GM12872 (cell line): ENCODE measurements at regions not wholly inside any gene's neighbourhood (a gene's known extent, or its start where the extent isn't known, plus 50 kb on each side); places are given as distances from the start of the nearest gene placed in this dataset.

Source experiments
- TF ChIP-seq, protein P1 (sequence below): IDR thresholded peaks from 3 replicates; pipeline ENCODE4 v1.5.1; 2011; ENCODE audit warnings: low read depth, mild to moderate bottlenecking, low read length, moderate library complexity; ENCODE audit not compliant: insufficient read depth

GRCh38 chr7:17651863-17652385 lies 288.4 kb downstream of the SNX13 start:
- TF ChIP-seq, protein P1, sequence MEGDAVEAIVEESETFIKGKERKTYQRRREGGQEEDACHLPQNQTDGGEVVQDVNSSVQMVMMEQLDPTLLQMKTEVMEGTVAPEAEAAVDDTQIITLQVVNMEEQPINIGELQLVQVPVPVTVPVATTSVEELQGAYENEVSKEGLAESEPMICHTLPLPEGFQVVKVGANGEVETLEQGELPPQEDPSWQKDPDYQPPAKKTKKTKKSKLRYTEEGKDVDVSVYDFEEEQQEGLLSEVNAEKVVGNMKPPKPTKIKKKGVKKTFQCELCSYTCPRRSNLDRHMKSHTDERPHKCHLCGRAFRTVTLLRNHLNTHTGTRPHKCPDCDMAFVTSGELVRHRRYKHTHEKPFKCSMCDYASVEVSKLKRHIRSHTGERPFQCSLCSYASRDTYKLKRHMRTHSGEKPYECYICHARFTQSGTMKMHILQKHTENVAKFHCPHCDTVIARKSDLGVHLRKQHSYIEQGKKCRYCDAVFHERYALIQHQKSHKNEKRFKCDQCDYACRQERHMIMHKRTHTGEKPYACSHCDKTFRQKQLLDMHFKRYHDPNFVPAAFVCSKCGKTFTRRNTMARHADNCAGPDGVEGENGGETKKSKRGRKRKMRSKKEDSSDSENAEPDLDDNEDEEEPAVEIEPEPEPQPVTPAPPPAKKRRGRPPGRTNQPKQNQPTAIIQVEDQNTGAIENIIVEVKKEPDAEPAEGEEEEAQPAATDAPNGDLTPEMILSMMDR: no peak

DNA sequence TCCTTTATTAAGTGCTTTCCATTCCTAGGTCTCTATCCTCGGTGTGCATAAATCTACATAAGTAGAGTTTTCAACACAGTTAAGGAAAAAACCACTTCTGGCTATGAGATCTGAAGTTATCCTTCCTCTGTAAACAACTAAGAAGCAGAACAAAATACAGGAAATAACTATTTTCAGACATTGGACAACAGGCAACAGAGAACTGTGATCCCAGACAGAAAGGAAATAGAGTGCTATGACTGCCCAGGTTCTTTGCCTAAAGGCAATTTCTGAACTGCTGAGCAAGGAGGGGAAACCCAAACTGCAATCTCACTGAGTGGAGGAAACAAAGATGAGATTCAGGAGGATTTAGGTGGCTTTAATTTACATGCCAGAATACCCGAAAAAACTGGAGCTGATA lies 285.4 kb downstream of the SNX13 start:
- TF ChIP-seq, protein P1: no peak

DNA sequence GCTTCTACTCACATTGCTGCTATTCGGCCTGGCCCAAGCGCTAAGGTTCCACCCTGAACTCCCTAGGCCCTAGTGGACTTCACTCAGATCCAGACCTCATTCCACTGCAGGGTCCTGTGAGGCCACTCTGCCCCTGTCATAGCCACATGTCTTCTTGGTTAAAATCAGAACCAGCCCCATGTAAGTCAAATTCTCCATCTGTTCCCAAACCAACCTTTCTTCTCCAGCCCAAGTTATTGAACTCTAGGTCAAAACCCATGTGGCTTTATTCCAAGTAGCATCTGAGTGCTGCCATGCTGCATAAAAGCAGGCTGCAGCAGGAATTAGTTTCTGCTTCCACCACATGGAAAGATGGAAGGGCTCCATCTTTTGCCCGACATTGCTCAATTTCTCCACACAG lies 281.2 kb downstream of the SNX13 start:
- TF ChIP-seq, protein P1: no peak

GRCh38 chr7:17660116-17660515 lies 280.2 kb downstream of the SNX13 start:
- TF ChIP-seq, protein P1: no peak

- TF ChIP-seq, protein P1: no peak
These were observed 278.2 kb downstream of the SNX13 start for GRCh38 chr7:17661982-17662585.

- TF ChIP-seq, protein P1: no peak
These were observed 277.1 kb downstream of the SNX13 start for GRCh38 chr7:17663061-17663675.

- TF ChIP-seq, protein P1: no peak
These were observed 275.3 kb downstream of the SNX13 start for GRCh38 chr7:17665029-17665428.
